ENCODE measurements at regions not wholly inside any gene's neighbourhood (a gene's known extent, or its start where the extent isn't known, plus 50 kb on each side); places are given as distances from the start of the nearest gene placed in this dataset.

DNA sequence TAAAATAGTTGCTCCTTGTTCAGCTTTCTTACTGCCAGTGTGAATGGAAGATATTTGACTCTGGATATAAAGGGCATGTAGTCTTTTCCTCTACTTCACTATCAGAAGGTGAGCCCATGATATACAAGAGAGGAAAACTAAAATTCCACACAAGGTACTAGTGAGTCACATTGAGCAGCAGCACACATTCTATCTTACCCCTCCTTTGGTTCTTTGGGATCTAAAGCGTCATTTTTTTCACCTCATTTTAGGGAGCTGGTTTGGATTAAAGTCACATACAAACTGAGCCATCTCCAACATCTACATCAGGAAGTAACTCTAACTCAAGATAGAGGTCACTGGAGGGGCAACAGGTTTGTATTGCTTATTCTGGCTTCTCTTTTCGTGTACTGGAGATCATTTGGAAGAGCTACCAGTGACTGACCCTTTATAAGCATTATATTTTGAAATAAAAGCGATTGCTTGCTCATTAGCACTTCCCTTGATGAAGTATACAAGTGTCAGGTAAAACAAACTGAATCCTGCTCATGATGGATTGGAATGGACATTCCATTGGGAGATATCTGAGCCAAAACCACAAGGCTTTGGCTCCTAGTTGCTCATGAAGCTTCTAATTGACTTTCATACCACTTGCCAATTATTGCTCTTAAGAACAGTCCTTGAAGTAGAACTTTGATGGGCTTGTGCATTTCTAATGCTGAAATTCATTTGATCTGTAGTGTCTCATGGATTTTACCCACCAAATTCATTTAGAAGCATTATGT is 124.1 kb downstream of the SPCS3 start:
- TF ChIP-seq POLR2AphosphoS5 (IDR thresholded peaks at IDR 0.05; ENCODE audit: low read depth, low read length), result no peak
- TF ChIP-seq, protein P1, sequence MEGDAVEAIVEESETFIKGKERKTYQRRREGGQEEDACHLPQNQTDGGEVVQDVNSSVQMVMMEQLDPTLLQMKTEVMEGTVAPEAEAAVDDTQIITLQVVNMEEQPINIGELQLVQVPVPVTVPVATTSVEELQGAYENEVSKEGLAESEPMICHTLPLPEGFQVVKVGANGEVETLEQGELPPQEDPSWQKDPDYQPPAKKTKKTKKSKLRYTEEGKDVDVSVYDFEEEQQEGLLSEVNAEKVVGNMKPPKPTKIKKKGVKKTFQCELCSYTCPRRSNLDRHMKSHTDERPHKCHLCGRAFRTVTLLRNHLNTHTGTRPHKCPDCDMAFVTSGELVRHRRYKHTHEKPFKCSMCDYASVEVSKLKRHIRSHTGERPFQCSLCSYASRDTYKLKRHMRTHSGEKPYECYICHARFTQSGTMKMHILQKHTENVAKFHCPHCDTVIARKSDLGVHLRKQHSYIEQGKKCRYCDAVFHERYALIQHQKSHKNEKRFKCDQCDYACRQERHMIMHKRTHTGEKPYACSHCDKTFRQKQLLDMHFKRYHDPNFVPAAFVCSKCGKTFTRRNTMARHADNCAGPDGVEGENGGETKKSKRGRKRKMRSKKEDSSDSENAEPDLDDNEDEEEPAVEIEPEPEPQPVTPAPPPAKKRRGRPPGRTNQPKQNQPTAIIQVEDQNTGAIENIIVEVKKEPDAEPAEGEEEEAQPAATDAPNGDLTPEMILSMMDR (IDR thresholded peaks at IDR 0.05), result no peak

All from Panc1 (cell line).